Muscle of back (tissue), 3 donors: ENCODE measurements at regions not wholly inside any gene's neighbourhood (a gene's known extent, or its start where the extent isn't known, plus 50 kb on each side); places are given as distances from the start of the nearest gene placed in this dataset.
A peak's percentile ranks its signal among the peaks of the same experiment; 100 is the strongest.

ENCODE experiments used
- DNase-seq, 3 donors: peaks; one replicate each; pipeline versions ENCODE4 v3.0.0 to v3.0.0-alpha.2; 2013

GRCh38 chr3:145801696-145802095 is 359.3 kb downstream of the PLOD2 start:
- DNase-seq, result no peak

DNA sequence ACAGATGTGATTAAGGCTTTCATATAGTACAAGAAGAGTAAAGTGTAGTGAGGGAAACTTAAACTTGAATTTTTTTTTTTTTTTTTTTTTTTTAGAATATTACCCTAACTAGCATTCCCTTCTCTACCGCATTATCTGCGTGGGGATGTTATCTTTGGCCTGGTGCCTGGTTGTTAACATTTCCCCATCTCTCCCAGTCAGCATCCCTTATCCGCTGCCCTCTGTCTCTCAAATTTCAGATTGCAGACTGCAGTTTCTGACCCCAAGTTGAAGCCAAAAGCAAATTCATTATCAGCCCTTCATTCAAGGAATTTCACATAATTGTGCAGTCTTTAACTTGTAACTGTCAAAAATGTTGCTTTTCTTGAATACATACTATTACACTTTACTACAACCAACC is 353.0 kb downstream of the PLOD2 start:
- peak in 2 of 3 donors; percentile 12 to 28 for DNase-seq

GRCh38 chr3:145812391-145812790 is 348.6 kb downstream of the PLOD2 start:
- no peak for DNase-seq

GRCh38 chr3:145815707-145816413 is 345.1 kb downstream of the PLOD2 start:
- no peak for DNase-seq

DNA sequence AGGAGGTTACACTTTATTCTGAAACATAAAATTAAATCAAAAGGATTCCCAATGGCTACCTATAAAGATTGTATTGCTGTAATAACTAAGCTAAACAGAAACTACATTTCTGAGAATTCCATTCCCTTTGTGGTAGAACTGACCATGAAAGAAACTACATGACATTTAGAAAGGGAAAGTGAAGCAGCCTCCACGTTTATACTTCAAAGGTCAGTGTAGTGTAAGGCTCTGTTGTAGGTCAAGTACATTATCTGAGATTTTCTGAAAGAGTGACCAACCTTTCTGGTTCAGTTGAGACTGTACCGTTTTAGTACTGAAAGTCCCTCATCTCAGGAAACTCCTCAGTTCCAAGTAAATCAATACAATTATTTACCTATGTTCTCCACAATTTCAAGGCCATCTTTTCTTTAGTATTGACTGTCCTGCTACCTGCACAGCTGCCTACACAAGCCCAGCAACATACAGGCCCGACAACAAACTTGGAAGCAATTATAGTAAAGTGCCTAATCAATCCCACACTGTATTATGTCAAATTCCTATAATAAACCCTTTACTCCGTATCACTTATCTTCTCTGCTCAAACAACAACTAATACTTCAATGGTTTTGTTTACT is 343.0 kb downstream of the PLOD2 start:
- no peak for DNase-seq

- peak in 1 of 3 donors; percentile 6 for DNase-seq
Measured at GRCh38 chr3:145820170-145820569, 340.8 kb downstream of the PLOD2 start.

DNA sequence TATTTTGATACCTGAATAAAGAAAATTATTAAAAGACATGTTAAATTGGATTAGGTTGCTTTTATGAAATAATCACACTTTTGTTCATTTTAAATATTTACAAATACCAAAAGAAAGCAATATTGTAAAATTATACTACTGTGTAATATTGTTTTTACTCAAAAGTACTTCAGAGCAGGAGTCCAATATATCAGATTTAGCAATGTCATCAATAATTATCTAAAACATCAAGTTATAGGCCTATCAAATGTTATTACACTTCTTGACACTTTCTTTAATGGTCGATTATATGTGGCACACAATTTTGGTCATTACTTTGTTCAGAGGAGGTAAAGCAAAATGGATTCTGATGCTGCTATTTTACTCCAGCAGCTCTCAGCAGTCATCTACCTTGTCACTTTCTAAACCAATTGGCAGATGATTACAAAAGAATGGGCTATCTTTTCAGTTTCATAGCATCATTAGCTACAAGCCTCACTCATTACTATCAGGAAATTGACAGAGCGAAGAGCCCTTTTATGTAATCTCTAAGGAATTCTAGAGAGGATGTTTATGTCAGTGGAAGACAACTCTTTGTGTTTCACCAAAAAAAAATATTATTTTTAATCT is 318.6 kb downstream of the PLOD2 start:
- DNase-seq, result no peak

DNA sequence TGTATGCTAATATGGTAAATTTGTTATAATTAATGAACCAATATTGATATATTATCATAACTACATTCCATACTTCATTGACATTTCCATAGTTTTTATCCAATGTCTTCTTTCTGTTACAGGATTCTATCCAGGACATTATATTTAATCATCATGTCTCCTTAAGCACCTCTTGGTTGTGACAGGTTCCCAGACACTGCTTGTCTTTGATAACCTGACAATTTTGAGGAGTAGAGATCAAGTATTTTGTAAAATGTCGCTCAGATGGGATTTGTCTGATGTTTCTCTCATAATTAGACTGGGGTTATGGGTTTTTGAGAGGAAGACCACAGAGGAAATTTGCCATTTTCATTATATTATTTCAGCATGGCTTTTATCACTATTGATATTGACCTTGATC is 317.4 kb downstream of the PLOD2 start:
- DNase-seq, result no peak

DNA sequence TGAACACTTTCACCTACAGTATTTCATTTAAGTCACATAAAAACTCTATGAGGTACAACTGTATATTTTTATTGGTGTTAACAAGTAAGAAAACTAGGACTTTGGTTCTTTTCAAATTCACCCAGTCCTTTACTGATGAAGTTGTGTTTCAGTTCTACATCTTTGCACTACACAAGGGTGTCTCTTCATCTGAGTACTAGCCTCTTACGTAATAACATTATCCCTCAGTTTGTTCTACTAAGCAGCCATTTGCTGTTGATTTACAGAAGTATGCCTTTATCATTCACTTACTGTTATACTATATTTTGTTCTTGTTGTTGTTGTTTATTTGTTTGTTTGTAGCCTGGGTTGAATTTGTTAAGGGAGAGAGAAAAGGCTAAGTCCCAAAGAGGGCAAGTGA is 311.9 kb downstream of the PLOD2 start:
- DNase-seq, result no peak

- DNase-seq, result no peak
Measured at GRCh38 chr3:145854499-145854898, 306.5 kb downstream of the PLOD2 start.

- no peak for DNase-seq
Measured at GRCh38 chr3:145857956-145858355, 303.0 kb downstream of the PLOD2 start.

DNA sequence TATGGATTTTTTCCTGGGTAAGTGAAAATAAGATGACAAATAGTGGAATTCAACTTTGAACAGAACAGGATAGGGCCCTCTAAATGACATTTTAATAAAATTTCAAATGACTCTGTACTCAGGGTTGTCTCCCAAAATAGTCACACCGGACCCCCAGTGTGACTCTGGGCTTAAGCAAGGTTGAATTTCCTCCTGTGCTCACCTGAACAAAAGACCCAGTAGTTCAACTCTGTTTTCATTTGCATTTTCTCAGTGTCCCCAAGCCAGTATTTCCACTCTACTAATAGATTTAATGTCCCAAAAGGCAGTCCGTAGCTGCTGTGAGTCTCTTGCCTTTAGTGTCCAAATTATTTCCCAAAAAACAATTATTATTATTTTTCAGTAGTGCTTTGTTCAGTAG is 296.6 kb downstream of the PLOD2 start:
- DNase-seq, result no peak

GRCh38 chr3:145865399-145866018 is 295.5 kb downstream of the PLOD2 start:
- peak; percentile 54 to 87 (median 72) for DNase-seq

- no peak for DNase-seq
Measured at GRCh38 chr3:145869958-145870357, 291.0 kb downstream of the PLOD2 start.

- no peak for DNase-seq
Measured at GRCh38 chr3:145882436-145882835, 278.5 kb downstream of the PLOD2 start.

DNA sequence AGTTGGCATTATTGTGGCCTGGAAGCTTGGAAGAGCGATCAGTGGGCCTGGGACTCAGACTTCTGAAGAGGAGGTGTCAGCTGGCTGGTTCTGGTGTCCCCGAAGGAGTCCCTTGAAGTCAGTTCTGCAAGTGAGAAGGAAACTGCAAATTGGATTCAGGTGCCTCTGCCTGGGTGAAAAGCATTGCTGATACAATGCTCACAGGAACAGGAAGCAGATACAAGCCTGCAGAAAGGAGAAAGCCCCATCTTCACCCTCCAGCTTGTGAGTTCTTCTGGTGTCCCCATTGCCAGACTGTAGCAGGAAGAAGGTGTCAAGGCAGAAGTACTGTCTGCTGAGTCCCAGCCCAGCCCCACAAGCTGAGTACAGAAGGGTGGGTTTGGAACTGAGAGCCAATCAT is 271.3 kb downstream of the PLOD2 start:
- DNase-seq, result no peak

- no peak for DNase-seq
Measured at GRCh38 chr3:145892869-145893268, 268.1 kb downstream of the PLOD2 start.

GRCh38 chr3:145893331-145893730 is 267.7 kb downstream of the PLOD2 start:
- DNase-seq, result no peak

GRCh38 chr3:145898487-145898886 is 262.5 kb downstream of the PLOD2 start:
- no peak for DNase-seq

GRCh38 chr3:145899241-145899640 is 261.7 kb downstream of the PLOD2 start:
- no peak for DNase-seq

DNA sequence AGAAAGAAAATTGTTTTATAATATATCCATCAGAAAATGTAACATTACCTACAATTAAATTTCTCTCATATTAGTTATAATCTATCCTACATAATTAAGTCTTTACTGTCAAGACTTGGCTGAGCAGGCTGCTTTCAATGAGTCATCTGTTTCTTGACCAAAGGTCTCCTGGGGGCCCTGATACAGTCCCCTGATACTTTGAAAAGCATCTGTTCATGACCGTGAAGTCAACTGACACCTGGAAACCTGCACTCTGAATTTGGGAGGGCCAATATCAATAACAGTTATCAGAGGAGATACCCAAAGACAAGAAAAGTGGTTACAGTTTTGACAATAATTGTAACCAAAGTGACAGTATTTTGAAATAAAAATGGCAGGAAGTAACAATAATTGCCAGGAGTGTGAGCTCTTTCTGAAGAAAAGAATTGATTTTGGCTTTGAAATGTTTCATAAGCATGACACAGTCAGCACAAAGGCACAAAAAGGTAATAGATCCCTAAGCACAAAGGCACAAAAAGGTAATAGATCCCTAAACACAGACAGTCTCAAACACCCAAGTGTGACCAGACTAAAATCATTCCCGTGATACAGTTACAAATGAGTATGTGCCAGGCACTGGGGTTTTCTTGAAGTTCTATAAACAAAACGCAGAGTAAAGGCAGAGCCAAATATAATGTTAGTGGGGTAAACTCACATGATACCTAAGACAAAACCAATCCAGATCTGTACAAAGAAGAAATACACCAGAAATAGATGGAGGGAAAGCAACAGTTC is 260.7 kb downstream of the PLOD2 start:
- no peak for DNase-seq

DNA sequence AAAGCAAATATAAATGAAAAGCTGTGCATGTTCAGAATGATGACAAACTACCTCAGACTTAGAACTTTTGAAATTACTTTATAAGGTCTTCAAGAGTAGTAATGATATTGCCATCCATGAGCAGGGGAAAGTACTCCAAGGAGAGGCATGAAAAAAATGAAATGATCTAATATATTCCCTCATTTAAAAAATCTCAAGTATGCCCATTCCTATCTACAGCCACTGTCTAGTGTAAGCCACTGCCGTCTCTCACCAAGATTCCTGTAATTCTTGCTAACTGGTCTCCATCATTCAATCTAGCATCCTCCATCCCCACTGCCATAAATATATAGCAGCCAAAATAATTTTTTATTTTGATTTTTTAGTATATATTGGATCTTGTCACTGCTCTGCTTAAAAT is 258.8 kb downstream of the PLOD2 start:
- DNase-seq, result no peak
